Trophoblast cell (in vitro differentiated cells and primary cell): ENCODE measurements at regions not wholly inside any gene's neighbourhood (a gene's known extent, or its start where the extent isn't known, plus 50 kb on each side); places are given as distances from the start of the nearest gene placed in this dataset.

Source experiments
- DNase-seq, 2 donors: peaks; one replicate each; pipeline ENCODE4 v3.0.0-alpha.2; 2016
- H2AFZ ChIP-seq: 2 replicates; pipeline ENCODE4 v1.6.1; 2013; ENCODE audit warnings: low read length, moderate library complexity, mild to moderate bottlenecking; ENCODE audit not compliant: insufficient read depth, poor library complexity
- H2AK5ac ChIP-seq: 2 replicates; pipeline ENCODE4 v1.6.1; 2013; ENCODE audit warnings: mild to moderate bottlenecking, low read length
- H2BK120ac ChIP-seq: 2 replicates; pipeline ENCODE4 v1.6.1; 2013; ENCODE audit warnings: low read length, mild to moderate bottlenecking, moderate library complexity; ENCODE audit not compliant: insufficient read depth, poor library complexity
- H2BK12ac ChIP-seq: 2 replicates; pipeline ENCODE4 v1.6.1; 2013; ENCODE audit warnings: mild to moderate bottlenecking, low read length, moderate library complexity
- H2BK5ac ChIP-seq: 2 replicates; pipeline ENCODE4 v1.6.1; 2013; ENCODE audit warnings: low read length, low read depth, moderate library complexity, mild to moderate bottlenecking; ENCODE audit not compliant: poor library complexity
- H3K14ac ChIP-seq: 2 replicates; pipeline ENCODE4 v1.6.1; 2013; ENCODE audit warnings: mild to moderate bottlenecking, low read length
- H3K18ac ChIP-seq: 2 replicates; pipeline ENCODE4 v1.6.1; 2013; ENCODE audit warnings: mild to moderate bottlenecking, low read length
- H3K23ac ChIP-seq: 2 replicates; pipeline ENCODE4 v1.6.1; 2013; ENCODE audit warnings: low read length
- H3K27ac ChIP-seq: 2 replicates; pipeline ENCODE4 v1.5.1; 2013; ENCODE audit warnings: low read depth, mild to moderate bottlenecking, inconsistent platforms, low read length, moderate library complexity
- H3K27me3 ChIP-seq: 2 replicates; pipeline ENCODE4 v1.6.1; 2013; ENCODE audit warnings: inconsistent platforms, mild to moderate bottlenecking, low read length, moderate library complexity; ENCODE audit not compliant: insufficient read depth
- H3K36me3 ChIP-seq, 2 experiments: 1 replicate in 1 of 2; 2 replicates in 1 of 2; pipeline ENCODE4 v1.6.1; 2013; ENCODE audit warnings: low read length in 2 of 2, mild to moderate bottlenecking in 2 of 2, moderate library complexity in 1 of 2; ENCODE audit not compliant: insufficient read depth in 2 of 2, control insufficient read depth in 1 of 2
- H3K4ac ChIP-seq: 2 replicates; pipeline ENCODE4 v1.6.1; 2013; ENCODE audit warnings: low read depth, mild to moderate bottlenecking, low read length, moderate library complexity
- H3K4me1 ChIP-seq, 2 experiments: 1 replicate in 1 of 2; 2 replicates in 1 of 2; pipeline ENCODE4 v1.6.1; 2013; ENCODE audit warnings: low read length in 2 of 2, mild to moderate bottlenecking in 2 of 2, moderate library complexity in 1 of 2; ENCODE audit not compliant: insufficient read depth in 2 of 2, control insufficient read depth in 1 of 2
- H3K4me2 ChIP-seq: 2 replicates; pipeline ENCODE4 v1.6.1; 2013; ENCODE audit warnings: inconsistent platforms, mild to moderate bottlenecking, low read length, moderate library complexity
- H3K4me3 ChIP-seq: 2 replicates; pipeline ENCODE4 v1.5.1; 2013; ENCODE audit warnings: mild to moderate bottlenecking, low read depth, low read length, inconsistent platforms
- H3K79me1 ChIP-seq: one replicate; pipeline ENCODE4 v1.6.1; 2013; ENCODE audit warnings: low read length
- H3K79me2 ChIP-seq: 2 replicates; pipeline ENCODE4 v1.6.1; 2013; ENCODE audit warnings: low read length, mild to moderate bottlenecking; ENCODE audit not compliant: control insufficient read depth, insufficient read depth, poor library complexity
- H3K9ac ChIP-seq: 2 replicates; pipeline ENCODE4 v1.6.1; 2013; ENCODE audit warnings: mild to moderate bottlenecking, low read length
- H3K9me3 ChIP-seq: 2 replicates; pipeline ENCODE4 v1.6.1; 2013; ENCODE audit warnings: low read depth, mild to moderate bottlenecking, control low read depth, inconsistent platforms, low read length; ENCODE audit not compliant: insufficient read depth
- H4K12ac ChIP-seq: 2 replicates; pipeline ENCODE4 v1.6.1; 2013; ENCODE audit warnings: low read depth, mild to moderate bottlenecking, low read length, moderate library complexity
- H4K8ac ChIP-seq: 2 replicates; pipeline ENCODE4 v1.6.1; 2013; ENCODE audit warnings: low read depth, mild to moderate bottlenecking, low read length, moderate library complexity
- H4K91ac ChIP-seq: one replicate; pipeline ENCODE4 v1.6.1; 2013; ENCODE audit warnings: low read depth, mild to moderate bottlenecking, low read length, moderate library complexity
- WGBS: extraction: QIAGEN DNeasy Blood & Tissue Kit; methylation state at CpG from one replicate; pipeline ENCODE4 v1.1.7; 2013; ENCODE audit warnings: missing lambda C conversion rate; ENCODE audit not compliant: insufficient read length, insufficient coverage; ENCODE audit errors: extremely low coverage; 5-methylcytosine and 5-hydroxymethylcytosine counted together

DNA sequence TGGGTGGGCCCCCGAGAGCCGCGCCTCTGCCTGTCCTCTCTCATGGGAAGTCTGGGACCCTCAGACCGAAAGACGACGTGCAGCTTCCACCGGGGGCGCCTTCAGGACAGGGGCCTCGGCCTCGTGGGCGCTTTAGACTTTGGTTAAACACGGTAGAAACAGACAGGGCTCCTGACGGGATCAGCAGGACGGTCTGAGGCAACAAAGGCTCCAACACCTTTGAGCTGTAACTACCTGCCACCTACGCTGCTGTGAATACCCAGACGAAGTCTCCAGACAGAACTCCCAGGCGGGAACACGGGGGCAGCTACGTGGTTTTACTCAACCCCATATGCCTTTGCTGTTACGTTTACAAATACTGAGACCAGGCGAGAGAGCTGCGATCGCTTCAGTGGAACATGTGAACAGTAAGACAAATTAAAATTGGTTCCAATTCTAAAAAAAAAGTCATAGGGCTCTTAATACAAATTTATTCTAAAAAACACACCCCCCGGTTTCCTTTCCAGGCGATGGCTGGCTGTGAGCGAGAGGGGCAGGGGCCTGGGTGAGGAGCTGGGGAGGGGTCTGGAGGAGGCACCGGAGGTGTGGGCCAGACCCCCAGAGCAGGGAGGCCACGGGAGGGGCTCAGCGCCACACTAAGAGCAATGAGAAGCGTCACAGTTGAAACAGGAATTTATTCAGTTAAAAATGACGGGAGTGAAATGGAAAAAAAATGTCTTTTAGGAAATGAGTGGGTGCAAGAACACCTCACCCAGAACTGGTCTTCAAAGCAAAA lies 453.2 kb downstream of the QKI start:
- no CpG with 5 or more reads among the region's 31 CpGs for WGBS

GRCh38 chr6:163866192-163866591 lies 451.7 kb downstream of the QKI start:
- Histone ChIP-seq H4K12ac (no peak overlapping the region), H3K23ac (no peak overlapping the region), H3K79me2 (no peaks in the 10 kb centered on the region), H3K36me3 (no peaks in the 10 kb centered on the region), H3K9ac (no peak overlapping the region), H3K14ac (no peak overlapping the region), H2BK120ac (no peak overlapping the region), H2AFZ (no peak overlapping the region), H3K4me2 (no peak overlapping the region), H2BK5ac (no peak overlapping the region), H3K79me1 (no peaks in the 10 kb centered on the region), H2BK12ac (no peak overlapping the region), H3K18ac (no peak overlapping the region), H3K4ac (no peak overlapping the region), H4K8ac (no peak overlapping the region), H3K4me1 (no peaks in the 10 kb centered on the region), H3K27me3 (no peaks in the 10 kb centered on the region), H3K4me3 (no peak overlapping the region), H4K91ac (no peak overlapping the region), H3K27ac (no peak overlapping the region), H3K9me3 (no peaks in the 10 kb centered on the region), H2AK5ac (no peak overlapping the region)
- DNase-seq, result no peak
- no CpG with 5 or more reads among the region's 9 CpGs for WGBS

More for the DNA sequence above, 453.2 kb downstream of the QKI start:
- Histone ChIP-seq H2AFZ (no peak overlapping the region), H2BK12ac (no peak overlapping the region), H4K12ac (no peak overlapping the region), H3K4me1 (no peaks in the 10 kb centered on the region), H3K79me1 (no peaks in the 10 kb centered on the region), H3K79me2 (no peaks in the 10 kb centered on the region), H3K4ac (no peak overlapping the region), H4K91ac (no peak overlapping the region), H2BK120ac (no peak overlapping the region), H3K4me3 (no peak overlapping the region), H3K23ac (no peak overlapping the region), H3K27ac (no peak overlapping the region), H3K36me3 (no peaks in the 10 kb centered on the region), H4K8ac (no peak overlapping the region), H3K9ac (no peak overlapping the region), H2AK5ac (no peak overlapping the region), H3K14ac (no peak overlapping the region), H3K18ac (no peak overlapping the region), H3K27me3 (no peaks in the 10 kb centered on the region), H3K9me3 (no peaks in the 10 kb centered on the region), H3K4me2 (no peak overlapping the region), H2BK5ac (no peak overlapping the region)
- no peak for DNase-seq

DNA sequence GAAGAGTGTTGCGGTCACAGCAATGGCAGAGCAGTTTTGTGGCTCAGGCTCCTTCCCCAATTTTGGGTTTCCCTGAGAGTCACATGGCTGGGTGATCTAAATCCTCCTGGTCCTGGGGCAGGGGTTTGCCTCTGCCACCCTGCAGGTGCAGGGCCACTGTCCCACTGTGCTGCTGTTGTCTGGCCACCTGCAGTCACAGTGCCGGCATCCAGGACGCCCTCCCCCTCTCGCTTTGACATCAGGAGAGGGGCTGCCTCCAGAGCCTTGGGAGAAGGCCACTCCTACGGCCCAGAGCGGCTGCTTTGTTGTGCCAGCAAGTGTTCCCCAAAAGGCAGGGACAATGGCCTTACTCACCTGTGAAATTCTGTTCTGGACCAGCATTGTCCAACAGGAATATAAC lies 449.0 kb downstream of the QKI start:
- no peak overlapping the region for H2AK5ac ChIP-seq
- H3K27ac ChIP-seq, result no peak overlapping the region
- no peak overlapping the region for H3K23ac ChIP-seq
- no peak overlapping the region for H2BK120ac ChIP-seq
- no peak overlapping the region for H2BK12ac ChIP-seq
- H3K14ac ChIP-seq, result no peak overlapping the region
- no peaks in the 10 kb centered on the region for H3K79me2 ChIP-seq
- no peak overlapping the region for H4K91ac ChIP-seq
- no peak for DNase-seq
- H3K4me1 ChIP-seq, result no peaks in the 10 kb centered on the region
- no peaks in the 10 kb centered on the region for H3K79me1 ChIP-seq
- no peak overlapping the region for H3K18ac ChIP-seq
- no peak overlapping the region for H3K4me3 ChIP-seq
- H3K4ac ChIP-seq, result no peak overlapping the region
- no peak overlapping the region for H2BK5ac ChIP-seq
- no CpG with 5 or more reads among the region's 6 CpGs for whole genome bisulfite sequencing
- H3K4me2 ChIP-seq, result no peak overlapping the region
- H3K9me3 ChIP-seq, result no peaks in the 10 kb centered on the region
- no peak overlapping the region for H3K9ac ChIP-seq
- no peaks in the 10 kb centered on the region for H3K36me3 ChIP-seq
- no peak overlapping the region for H2AFZ ChIP-seq
- no peak overlapping the region for H4K12ac ChIP-seq
- H4K8ac ChIP-seq, result no peak overlapping the region
- no peaks in the 10 kb centered on the region for H3K27me3 ChIP-seq

DNA sequence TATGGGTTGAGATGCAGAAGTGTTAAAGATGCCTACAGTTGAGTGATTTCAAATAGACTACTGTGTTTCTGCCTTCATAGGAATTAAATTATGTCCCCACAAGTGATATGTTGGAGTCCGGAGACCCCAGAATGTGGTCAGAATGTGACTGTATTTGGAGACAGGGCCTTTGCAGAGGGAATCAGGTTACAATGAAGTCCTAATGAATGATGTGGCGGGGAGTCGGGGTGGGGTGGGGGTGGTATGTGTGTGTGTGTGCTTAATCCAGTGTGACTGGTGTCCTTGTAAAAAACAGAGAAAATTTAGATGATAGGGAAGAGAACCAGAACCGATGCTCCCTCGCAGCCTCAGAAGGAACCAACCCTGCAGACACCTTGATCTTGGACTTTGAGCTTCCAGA lies 448.2 kb downstream of the QKI start:
- no peak overlapping the region for H2BK5ac ChIP-seq
- H3K4me1 ChIP-seq, result no peaks in the 10 kb centered on the region
- H3K79me2 ChIP-seq, result no peaks in the 10 kb centered on the region
- H3K4me2 ChIP-seq, result no peak overlapping the region
- H3K14ac ChIP-seq, result no peak overlapping the region
- no peak overlapping the region for H4K91ac ChIP-seq
- H4K12ac ChIP-seq, result no peak overlapping the region
- H3K18ac ChIP-seq, result no peak overlapping the region
- no peaks in the 10 kb centered on the region for H3K9me3 ChIP-seq
- no peak overlapping the region for H3K4ac ChIP-seq
- H3K4me3 ChIP-seq, result no peak overlapping the region
- H4K8ac ChIP-seq, result no peak overlapping the region
- no peak overlapping the region for H3K27ac ChIP-seq
- no peaks in the 10 kb centered on the region for H3K36me3 ChIP-seq
- WGBS, result no CpG with 5 or more reads among the region's 5 CpGs
- no peak overlapping the region for H2BK120ac ChIP-seq
- H3K9ac ChIP-seq, result no peak overlapping the region
- no peak overlapping the region for H3K23ac ChIP-seq
- no peak for DNase-seq
- H2AFZ ChIP-seq, result no peak overlapping the region
- H3K79me1 ChIP-seq, result no peaks in the 10 kb centered on the region
- no peak overlapping the region for H2AK5ac ChIP-seq
- no peak overlapping the region for H2BK12ac ChIP-seq
- no peaks in the 10 kb centered on the region for H3K27me3 ChIP-seq
